ENCODE measurements at regions not wholly inside any gene's neighbourhood (a gene's known extent, or its start where the extent isn't known, plus 50 kb on each side); places are given as distances from the start of the nearest gene placed in this dataset.

- Histone ChIP-seq H3K36me3 (ENCODE audit: control insufficient read depth, insufficient read depth, low read length) (no peaks in the 10 kb centered on the region), H3K27me3 (ENCODE audit: control insufficient read depth, insufficient read depth, low read length) (peaks cover 1% of the 10 kb centered on the region), H3K4me3 (ENCODE audit: low read depth, low read length) (no peak overlapping the region)
- DNase-seq (ENCODE audit: low read depth): no peak
- CTCF ChIA-PET: interaction anchor here (0.6 to 8.4 kb wide), 14 partner anchors 9 to 751 kb away, joined by 3 to 72 read pairs (median 6); no protein-coding TSS in a partner anchor
- TF ChIP-seq CTCF (IDR thresholded peaks at IDR 0.05; ENCODE audit: insufficient read depth, low read depth, low read length): no peak
- POLR2A ChIA-PET: no interaction called here
These were observed 178.5 kb upstream of the ZBED5 start for GRCh38 chr11:11036185-11036847.

- Histone ChIP-seq H3K4me3 (ENCODE audit: low read depth, low read length) (no peak overlapping the region), H3K27me3 (ENCODE audit: control insufficient read depth, insufficient read depth, low read length) (peaks cover 1% of the 10 kb centered on the region), H3K36me3 (ENCODE audit: control insufficient read depth, insufficient read depth, low read length) (no peaks in the 10 kb centered on the region)
- no peak for TF ChIP-seq CTCF (IDR thresholded peaks at IDR 0.05; ENCODE audit: insufficient read depth, low read depth, low read length)
- ChIA-PET CTCF (interaction anchor here (1.7 to 8.4 kb wide), 5 partner anchors 8 to 751 kb away, joined by 4 to 72 read pairs (median 35); no protein-coding TSS in a partner anchor), POLR2A (no interaction called here)
- no peak for DNase-seq (ENCODE audit: low read depth)
These were observed 177.5 kb upstream of the ZBED5 start for GRCh38 chr11:11035331-11035730.

GRCh38 chr11:11034476-11034875 is 176.6 kb upstream of the ZBED5 start:
- no peak for DNase-seq (ENCODE audit: low read depth)
- no peak for TF ChIP-seq CTCF (IDR thresholded peaks at IDR 0.05; ENCODE audit: insufficient read depth, low read depth, low read length)
- POLR2A ChIA-PET: no interaction called here

GRCh38 chr11:11032066-11032465 is 174.2 kb upstream of the ZBED5 start:
- POLR2A ChIA-PET: no interaction called here
- H3K36me3 ChIP-seq (ENCODE audit: control insufficient read depth, insufficient read depth, low read length): no peaks in the 10 kb centered on the region
- H3K27me3 ChIP-seq (ENCODE audit: control insufficient read depth, insufficient read depth, low read length): no peaks in the 10 kb centered on the region
- CTCF ChIA-PET: interaction anchor here (1.6 to 6.6 kb wide), 2 partner anchors 10 to 755 kb away, joined by 5 to 72 read pairs; no protein-coding TSS in a partner anchor
- H3K4me3 ChIP-seq (ENCODE audit: low read depth, low read length): no peak overlapping the region
- DNase-seq (ENCODE audit: low read depth): no peak
- TF ChIP-seq CTCF (IDR thresholded peaks at IDR 0.05; ENCODE audit: insufficient read depth, low read depth, low read length): no peak

More at GRCh38 chr11:11034476-11034875, 176.6 kb upstream of the ZBED5 start:
- Histone ChIP-seq H3K4me3 (ENCODE audit: low read depth, low read length) (no peak overlapping the region), H3K27me3 (ENCODE audit: control insufficient read depth, insufficient read depth, low read length) (peaks cover 1% of the 10 kb centered on the region), H3K36me3 (ENCODE audit: control insufficient read depth, insufficient read depth, low read length) (no peaks in the 10 kb centered on the region)
- CTCF ChIA-PET: interaction anchor here (0.6 to 5.8 kb wide), 6 partner anchors 87 to 753 kb away, joined by 3 to 72 read pairs (median 4); no protein-coding TSS in a partner anchor

GRCh38 chr11:11029027-11029426 is 171.2 kb upstream of the ZBED5 start:
- ChIA-PET CTCF (interaction anchor here (0.8 to 12.3 kb wide), 13 partner anchors 11 to 758 kb away, joined by 3 to 195 read pairs (median 4); partner anchors contain the start of gene ZBED5), POLR2A (no interaction called here)
- no peak for DNase-seq (ENCODE audit: low read depth)
- TF ChIP-seq CTCF (IDR thresholded peaks at IDR 0.05; ENCODE audit: insufficient read depth, low read depth, low read length): no peak
- H3K27me3 ChIP-seq (ENCODE audit: control insufficient read depth, insufficient read depth, low read length): no peaks in the 10 kb centered on the region
- H3K36me3 ChIP-seq (ENCODE audit: control insufficient read depth, insufficient read depth, low read length): no peaks in the 10 kb centered on the region
- no peak overlapping the region for H3K4me3 ChIP-seq (ENCODE audit: low read depth, low read length)

Measured in BJ (cell line).